PC-9 (cell line): ENCODE measurements at regions not wholly inside any gene's neighbourhood (a gene's known extent, or its start where the extent isn't known, plus 50 kb on each side); places are given as distances from the start of the nearest gene placed in this dataset.

Source experiments
- BruUV-seq: library from RNA; stranded (reverse); fragments of 400-500 nt; replicated peaks from 2 replicates; lab custom pipeline; 2021; lab: Mats Ljungman, UMichigan
- CTCF ChIA-PET: fragments of 300-600 bp; sonication (Branson Sonifier 250); formaldehyde crosslinking; loops from one replicate; lab custom pipeline; 2022; ENCODE audit warnings: antibody characterized with exemption; lab: Charles Lee
- POLR2A ChIA-PET: fragments of 300-600 bp; sonication (Branson Sonifier 250); formaldehyde crosslinking; loops from one replicate; lab custom pipeline; 2022; ENCODE audit warnings: antibody characterized with exemption; ENCODE audit not compliant: unreplicated experiment; lab: Charles Lee
- DNase-seq, 2 experiments: peaks; one replicate each; pipeline versions ENCODE4 v3.0.0 to v3.0.0-alpha.2; 2015 to 2022; ENCODE audit warnings: mixed read lengths in 1 of 2
- H2AFZ ChIP-seq: fragments of 200-600 bp; sonication (generic); 2 replicates; pipeline ENCODE4 v1.8.1; 2017; ENCODE audit warnings: antibody characterized with exemption
- H3F3A ChIP-seq: fragments of 200-600 bp; sonication (generic); 2 replicates; pipeline ENCODE4 v1.8.1; 2017; ENCODE audit warnings: antibody characterized with exemption, mild to moderate bottlenecking, low read depth; ENCODE audit not compliant: insufficient read depth
- H3K27ac ChIP-seq: fragments of 200-600 bp; sonication (generic); 2 replicates; pipeline ENCODE4 v1.6.1; 2016; ENCODE audit warnings: mixed run types
- H3K27me3 ChIP-seq: fragments of 200-600 bp; sonication (generic); 2 replicates; pipeline ENCODE4 v1.6.1; 2016; ENCODE audit warnings: low read depth, mixed run types; ENCODE audit not compliant: insufficient read depth
- H3K36me3 ChIP-seq: fragments of 200-600 bp; sonication (generic); 2 replicates; pipeline ENCODE4 v1.6.1; 2016; ENCODE audit warnings: low read depth, mixed run types
- H3K4me1 ChIP-seq: fragments of 200-600 bp; sonication (generic); replicated peaks from 2 replicates; pipeline ENCODE4 v1.6.1; 2016; ENCODE audit warnings: mixed run types; ENCODE audit not compliant: insufficient read depth
- H3K4me2 ChIP-seq: fragments of 200-600 bp; sonication (generic); 2 replicates; pipeline ENCODE4 v1.6.1; 2017; ENCODE audit warnings: mixed run types
- H3K4me3 ChIP-seq: fragments of 200-600 bp; sonication (generic); 2 replicates; pipeline ENCODE4 v1.6.1; 2016; ENCODE audit warnings: mixed run types
- H3K79me2 ChIP-seq: fragments of 200-600 bp; sonication (generic); 2 replicates; pipeline ENCODE4 v1.6.1; 2017; ENCODE audit warnings: low read depth, mixed run types
- H3K9me2 ChIP-seq: fragments of 200-600 bp; sonication (generic); 2 replicates; pipeline ENCODE4 v1.8.1; 2017; ENCODE audit warnings: mild to moderate bottlenecking; ENCODE audit not compliant: insufficient read depth
- H3K9me3 ChIP-seq: fragments of 200-600 bp; sonication (generic); 2 replicates; pipeline ENCODE4 v1.8.1; 2016; ENCODE audit warnings: low read depth; ENCODE audit not compliant: insufficient read depth
- H4K20me1 ChIP-seq: fragments of 200-600 bp; sonication (generic); 2 replicates; pipeline ENCODE4 v1.8.1; 2017; ENCODE audit not compliant: insufficient read depth
- CTCF ChIP-seq: fragments of 200-600 bp; sonication (generic); conservative IDR thresholded peaks from 2 replicates; pipeline ENCODE4 v1.6.1; 2017; ENCODE audit warnings: mixed run types, antibody characterized with exemption, mild to moderate bottlenecking, moderate library complexity
- EZH2 ChIP-seq: fragments of 200-600 bp; sonication (generic); IDR thresholded peaks from 2 replicates; pipeline ENCODE4 v1.8.0; 2017; ENCODE audit warnings: antibody characterized with exemption, low read depth
- intact Hi-C: fragments of 100-400 bp; cut with micrococcal nuclease; formaldehyde crosslinking; loops from one replicate; pipeline ENCODE4 v1.10.0; 2022; ENCODE audit not compliant: unreplicated experiment

GRCh38 chr3:28800203-28800602 lies 451.6 kb upstream of the AZI2 start:
- no peak overlapping the region for H3K4me2 ChIP-seq
- no peaks in the 10 kb centered on the region for H3K27me3 ChIP-seq

GRCh38 chr3:28808068-28808467 lies 459.4 kb upstream of the AZI2 start:
- ChIA-PET CTCF (no interaction called here), POLR2A (no interaction called here)
- Histone ChIP-seq H3K4me1 (no peaks in the 10 kb centered on the region), H3K27me3 (no peaks in the 10 kb centered on the region), H3K4me3 (no peak overlapping the region), H2AFZ (no peak overlapping the region), H3K79me2 (no peaks in the 10 kb centered on the region), H4K20me1 (no peaks in the 10 kb centered on the region), H3K27ac (no peak overlapping the region), H3K9me3 (no peaks in the 10 kb centered on the region), H3K4me2 (no peak overlapping the region), H3K36me3 (no peaks in the 10 kb centered on the region), H3F3A (no peaks in the 10 kb centered on the region), H3K9me2 (no peaks in the 10 kb centered on the region)
- DNase-seq = no peak
- intact Hi-C loops = no loop called here
- TF ChIP-seq CTCF = no peak
- TF ChIP-seq EZH2 = no peak
- no TSS peak for BruUV-seq

More at GRCh38 chr3:28800203-28800602, 451.6 kb upstream of the AZI2 start:
- H3K4me3 ChIP-seq = no peak overlapping the region
- intact Hi-C loops = no loop called here
- ChIA-PET POLR2A (no interaction called here), CTCF (no interaction called here)
- H3K36me3 ChIP-seq = no peaks in the 10 kb centered on the region
- H3F3A ChIP-seq = no peaks in the 10 kb centered on the region
- no peaks in the 10 kb centered on the region for H3K9me2 ChIP-seq
- TF ChIP-seq CTCF (no peak), EZH2 (no peak)
- BruUV-seq = no TSS peak
- no peaks in the 10 kb centered on the region for H3K9me3 ChIP-seq
- no peaks in the 10 kb centered on the region for H3K4me1 ChIP-seq
- H4K20me1 ChIP-seq = no peaks in the 10 kb centered on the region
- no peak overlapping the region for H3K27ac ChIP-seq
- DNase-seq = no peak
- H3K79me2 ChIP-seq = no peaks in the 10 kb centered on the region
- no peak overlapping the region for H2AFZ ChIP-seq

- no peaks in the 10 kb centered on the region for H3K9me3 ChIP-seq
Observed at GRCh38 chr3:28816017-28816416, 464.9 kb upstream of the RBMS3 start.

More at GRCh38 chr3:28816017-28816416, 464.9 kb upstream of the RBMS3 start:
- no peaks in the 10 kb centered on the region for H3K4me1 ChIP-seq
- no peak overlapping the region for H3K4me2 ChIP-seq
- ChIA-PET POLR2A (no interaction called here), CTCF (no interaction called here)
- H2AFZ ChIP-seq = no peak overlapping the region
- no peaks in the 10 kb centered on the region for H3K9me2 ChIP-seq
- H3F3A ChIP-seq = no peaks in the 10 kb centered on the region
- no peaks in the 10 kb centered on the region for H3K36me3 ChIP-seq
- no TSS peak for BruUV-seq
- no peaks in the 10 kb centered on the region for H3K27me3 ChIP-seq
- no peak overlapping the region for H3K27ac ChIP-seq
- intact Hi-C loops = no loop called here
- no peaks in the 10 kb centered on the region for H3K79me2 ChIP-seq
- H4K20me1 ChIP-seq = no peaks in the 10 kb centered on the region
- TF ChIP-seq EZH2 (no peak), CTCF (no peak)
- DNase-seq = no peak
- H3K4me3 ChIP-seq = no peak overlapping the region
